ENCODE measurements at regions not wholly inside any gene's neighbourhood (a gene's known extent, or its start where the extent isn't known, plus 50 kb on each side); places are given as distances from the start of the nearest gene placed in this dataset.

- BruUV-seq (replicated peaks), result no TSS peak
- TF ChIP-seq CTCF (conservative IDR thresholded peaks at IDR 0.05; ENCODE audit: low read depth, low read length) (no peak), EZH2 (IDR thresholded peaks at IDR 0.05; ENCODE audit: borderline replicate concordance, low read depth, low read length, poor library complexity, severe bottlenecking) (no peak)
- H3K4me3 ChIP-seq (ENCODE audit: low read depth, low read length, poor library complexity, severe bottlenecking), result no peak overlapping the region
- no peaks in the 10 kb centered on the region for H3K36me3 ChIP-seq (ENCODE audit: insufficient read depth, low read length, poor library complexity, severe bottlenecking)
- H3K9me3 ChIP-seq (ENCODE audit: low read depth, low read length, poor library complexity, severe bottlenecking), result no peaks in the 10 kb centered on the region
- no peaks in the 10 kb centered on the region for H3K27me3 ChIP-seq (replicated peaks; ENCODE audit: insufficient read depth, low read depth, low read length, poor library complexity)
- ChIA-PET POLR2A (ENCODE audit: low non-redundant PET) (no interaction called here), CTCF (no interaction called here)
- no peak for DNase-seq (ENCODE audit: low spot score)
- H3K27ac ChIP-seq (ENCODE audit: low read depth, low read length, poor library complexity, severe bottlenecking), result no peak overlapping the region
- H3K4me1 ChIP-seq (ENCODE audit: insufficient read depth, low read length, poor library complexity, severe bottlenecking), result no peaks in the 10 kb centered on the region
- intact Hi-C loops (cut with micrococcal nuclease; ENCODE audit: unreplicated experiment), result no loop called here
Measured at GRCh38 chr12:92524489-92524888, 178.3 kb upstream of the PLEKHG7 start.

DNA sequence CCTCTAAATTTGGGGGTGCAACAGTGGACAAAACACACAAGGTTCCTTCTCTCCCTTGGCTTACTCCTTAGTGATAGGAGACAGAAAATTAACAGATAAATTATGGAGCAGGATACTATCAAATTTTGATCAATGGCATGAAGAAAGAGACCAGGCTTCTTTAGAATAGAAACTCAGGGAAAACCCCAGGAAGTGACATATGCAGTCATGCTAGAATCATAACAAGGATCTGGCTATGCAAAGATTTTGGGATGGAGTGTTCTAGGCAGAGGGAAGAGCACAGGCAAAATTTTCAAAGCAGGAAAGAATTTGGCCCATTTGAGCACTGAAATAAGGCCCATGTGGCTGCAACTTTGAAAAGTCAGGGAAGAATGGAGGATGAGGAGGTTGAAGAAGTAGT lies 182.3 kb upstream of the PLEKHG7 start:
- ChIA-PET CTCF (no interaction called here), POLR2A (ENCODE audit: low non-redundant PET) (no interaction called here)
- Histone ChIP-seq H3K36me3 (ENCODE audit: insufficient read depth, low read length, poor library complexity, severe bottlenecking) (no peaks in the 10 kb centered on the region), H3K9me3 (ENCODE audit: low read depth, low read length, poor library complexity, severe bottlenecking) (no peaks in the 10 kb centered on the region), H3K27ac (ENCODE audit: low read depth, low read length, poor library complexity, severe bottlenecking) (no peak overlapping the region), H3K27me3 (replicated peaks; ENCODE audit: insufficient read depth, low read depth, low read length, poor library complexity) (no peaks in the 10 kb centered on the region), H3K4me3 (ENCODE audit: low read depth, low read length, poor library complexity, severe bottlenecking) (no peak overlapping the region), H3K4me1 (ENCODE audit: insufficient read depth, low read length, poor library complexity, severe bottlenecking) (no peaks in the 10 kb centered on the region)
- TF ChIP-seq CTCF (conservative IDR thresholded peaks at IDR 0.05; ENCODE audit: low read depth, low read length) (no peak), EZH2 (IDR thresholded peaks at IDR 0.05; ENCODE audit: borderline replicate concordance, low read depth, low read length, poor library complexity, severe bottlenecking) (no peak)
- no TSS peak for BruUV-seq (replicated peaks)
- no peak for DNase-seq (ENCODE audit: low spot score)
- intact Hi-C loops (cut with micrococcal nuclease; ENCODE audit: unreplicated experiment), result no loop called here

GRCh38 chr12:92519284-92519683 lies 183.5 kb upstream of the PLEKHG7 start:
- Histone ChIP-seq H3K4me1 (ENCODE audit: insufficient read depth, low read length, poor library complexity, severe bottlenecking) (no peaks in the 10 kb centered on the region), H3K27ac (ENCODE audit: low read depth, low read length, poor library complexity, severe bottlenecking) (no peak overlapping the region), H3K36me3 (ENCODE audit: insufficient read depth, low read length, poor library complexity, severe bottlenecking) (no peaks in the 10 kb centered on the region), H3K27me3 (replicated peaks; ENCODE audit: insufficient read depth, low read depth, low read length, poor library complexity) (no peaks in the 10 kb centered on the region), H3K9me3 (ENCODE audit: low read depth, low read length, poor library complexity, severe bottlenecking) (no peaks in the 10 kb centered on the region), H3K4me3 (ENCODE audit: low read depth, low read length, poor library complexity, severe bottlenecking) (no peak overlapping the region)
- BruUV-seq (replicated peaks), result no TSS peak
- DNase-seq (ENCODE audit: low spot score), result no peak
- CTCF ChIA-PET, result no interaction called here
- POLR2A ChIA-PET (ENCODE audit: low non-redundant PET), result no interaction called here
- intact Hi-C loops (cut with micrococcal nuclease; ENCODE audit: unreplicated experiment), result no loop called here
- TF ChIP-seq EZH2 (IDR thresholded peaks at IDR 0.05; ENCODE audit: borderline replicate concordance, low read depth, low read length, poor library complexity, severe bottlenecking) (no peak), CTCF (conservative IDR thresholded peaks at IDR 0.05; ENCODE audit: low read depth, low read length) (no peak)

All from A673 (cell line).